Endothelial cell of umbilical vein (primary cell): ENCODE measurements at regions not wholly inside any gene's neighbourhood (a gene's known extent, or its start where the extent isn't known, plus 50 kb on each side); places are given as distances from the start of the nearest gene placed in this dataset.

Source experiments
- BruUV-seq: library from RNA; stranded (reverse); fragments of 400-500 nt; replicated peaks from 2 replicates; lab custom pipeline; 2021; lab: Mats Ljungman, UMichigan
- CTCF ChIA-PET: fragments of 300-600, 350-600 bp; sonication (Branson Sonifier 250); formaldehyde crosslinking; loops from one replicate; lab custom pipeline; 2021; ENCODE audit warnings: antibody characterized with exemption, inconsistent platforms; lab: Charles Lee
- POLR2A ChIA-PET: fragments of 300-600, 350-600 bp; sonication (Branson Sonifier 250); formaldehyde crosslinking; loops from one replicate; lab custom pipeline; 2021; ENCODE audit warnings: antibody characterized with exemption, inconsistent platforms; lab: Charles Lee
- DNase-seq: peaks from one replicate; pipeline ENCODE4 v3.0.0-alpha.2; 2011; ENCODE audit warnings: low read depth, low spot score
- FAIRE-seq: peaks from 2 replicates; lab custom pipeline; 2011; peaks lifted over from hg19 to GRCh38; lab: Jason Lieb, UNC
- H2AFZ ChIP-seq: 2 replicates; pipeline ENCODE4 v1.6.0; 2012; ENCODE audit warnings: low read depth, low read length, control low read depth, inconsistent platforms
- H3K27ac ChIP-seq: 2 replicates; pipeline ENCODE4 v1.5.1; 2011; ENCODE audit warnings: low read depth, mild to moderate bottlenecking, control low read depth, low read length, moderate library complexity; ENCODE audit not compliant: insufficient read depth
- H3K27me3 ChIP-seq, 2 experiments: 2 replicates each; pipeline versions ENCODE4 v1.6.0 to v1.6.1; 2011; ENCODE audit warnings: low read length in 2 of 2, mixed read lengths in 1 of 2; ENCODE audit not compliant: control insufficient read depth in 2 of 2, insufficient read depth in 2 of 2
- H3K36me3 ChIP-seq, 2 experiments: 2 replicates in 1 of 2; 3 replicates in 1 of 2; pipeline ENCODE4 v1.5.1; 2011; ENCODE audit warnings: low read length in 2 of 2, mild to moderate bottlenecking in 1 of 2, moderate library complexity in 1 of 2; ENCODE audit not compliant: control insufficient read depth in 2 of 2, insufficient read depth in 2 of 2; ENCODE audit errors: extremely low read depth in 1 of 2
- H3K4me1 ChIP-seq: 3 replicates; pipeline ENCODE4 v1.5.1; 2011; ENCODE audit warnings: mild to moderate bottlenecking, low read length; ENCODE audit not compliant: control insufficient read depth, insufficient read depth; ENCODE audit errors: extremely low read depth
- H3K4me2 ChIP-seq: 2 replicates; pipeline ENCODE4 v1.6.1; 2011; ENCODE audit warnings: low read length, control low read depth, mixed read lengths; ENCODE audit not compliant: insufficient read depth
- H3K4me3 ChIP-seq, 3 experiments: fragments of 200-600 bp in 1 of 3; sonication (generic), shearing (Covaris generic) in 1 of 3; replicated peaks in 1 of 3; 2 replicates each; pipeline ENCODE4 v1.5.1; 2011 to 2016; ENCODE audit warnings: control low read depth in 3 of 3, low read length in 3 of 3, mild to moderate bottlenecking in 2 of 3, inconsistent platforms in 1 of 3, low read depth in 1 of 3, moderate library complexity in 1 of 3; ENCODE audit not compliant: insufficient read depth in 1 of 3
- H3K79me2 ChIP-seq: 2 replicates; pipeline ENCODE4 v1.6.0; 2012; ENCODE audit warnings: low read length, inconsistent platforms; ENCODE audit not compliant: control insufficient read depth, insufficient read depth
- H3K9ac ChIP-seq: replicated peaks from 2 replicates; pipeline ENCODE3; 2011; ENCODE audit warnings: low read length, control low read depth; ENCODE audit not compliant: insufficient read depth; ENCODE audit errors: extremely low read depth
- H3K9me1 ChIP-seq: replicated peaks from 3 replicates; pipeline ENCODE4 v1.6.0; 2011; ENCODE audit warnings: mild to moderate bottlenecking, low read length; ENCODE audit not compliant: control insufficient read depth, insufficient read depth; ENCODE audit errors: extremely low read depth
- H3K9me3 ChIP-seq: replicated peaks from 2 replicates; pipeline ENCODE4 v1.5.1; 2012; ENCODE audit warnings: low read length, inconsistent platforms; ENCODE audit not compliant: control insufficient read depth, insufficient read depth
- H4K20me1 ChIP-seq: replicated peaks from 2 replicates; pipeline ENCODE3; 2011; ENCODE audit warnings: mild to moderate bottlenecking, low read length; ENCODE audit not compliant: control insufficient read depth, insufficient read depth; ENCODE audit errors: extremely low read depth
- EZH2 ChIP-seq: IDR thresholded peaks from 2 replicates; pipeline ENCODE4 v1.6.1; 2012; ENCODE audit warnings: borderline replicate concordance, low read depth, mild to moderate bottlenecking, moderate library complexity, low read length, inconsistent platforms; ENCODE audit not compliant: severe bottlenecking
- FOS ChIP-seq: IDR thresholded peaks from 2 replicates; pipeline ENCODE4 v1.6.1; 2011; ENCODE audit warnings: mild to moderate bottlenecking, low read length, moderate library complexity, borderline replicate concordance; ENCODE audit not compliant: insufficient read depth
- GATA2 ChIP-seq: IDR thresholded peaks from 2 replicates; pipeline ENCODE4 v1.7.0; 2011; ENCODE audit warnings: low read depth, mild to moderate bottlenecking, moderate library complexity, mixed read lengths, low read length; ENCODE audit not compliant: insufficient read length, insufficient read depth
- JUN ChIP-seq: IDR thresholded peaks from 2 replicates; pipeline ENCODE4 v1.6.1; 2011; ENCODE audit warnings: borderline replicate concordance, low read depth; ENCODE audit not compliant: insufficient read length, insufficient read depth
- MYC ChIP-seq: IDR thresholded peaks from one replicate; pipeline ENCODE4 v1.6.1; 2011; ENCODE audit warnings: mild to moderate bottlenecking, low read depth, low read length
- POLR2A ChIP-seq: IDR thresholded peaks from 2 replicates; pipeline ENCODE4 v1.6.1; 2012; ENCODE audit warnings: low read depth, mild to moderate bottlenecking, control low read depth, low read length
- POLR2AphosphoS5 ChIP-seq: IDR thresholded peaks from 2 replicates; pipeline ENCODE4 v1.6.1; 2012; ENCODE audit warnings: low read depth, mild to moderate bottlenecking, control low read depth, low read length, moderate library complexity; ENCODE audit not compliant: insufficient read depth
- dilution Hi-C: fragments of 300-500 bp; cut with MboI; formaldehyde crosslinking; loops from one replicate; pipeline ENCODE4 v1.15.0; 2019; ENCODE audit warnings: low sequenced_read_pairs; ENCODE audit not compliant: extremely low pct_ligation_motif_present
- intact Hi-C: fragments of 100-400 bp; cut with micrococcal nuclease; formaldehyde crosslinking; loops from one replicate; pipeline ENCODE4 v1.10.0; 2022
- TF ChIP-seq, protein P1 (sequence below): IDR thresholded peaks from 2 replicates; pipeline ENCODE4 v1.6.1; 2011; ENCODE audit not compliant: insufficient read depth, insufficient read length
- TF ChIP-seq, protein P2 (sequence below), 2 donors: IDR thresholded peaks; 1 replicate in 1 of 2; 2 replicates in 1 of 2; pipeline ENCODE4 v1.5.1; 2011; ENCODE audit warnings: low read length in 2 of 2, mild to moderate bottlenecking in 2 of 2, moderate library complexity in 2 of 2, control low read depth in 1 of 2, inconsistent platforms in 1 of 2, low read depth in 1 of 2; ENCODE audit not compliant: insufficient read depth in 1 of 2; ENCODE audit errors: extremely low read depth in 1 of 2

DNA sequence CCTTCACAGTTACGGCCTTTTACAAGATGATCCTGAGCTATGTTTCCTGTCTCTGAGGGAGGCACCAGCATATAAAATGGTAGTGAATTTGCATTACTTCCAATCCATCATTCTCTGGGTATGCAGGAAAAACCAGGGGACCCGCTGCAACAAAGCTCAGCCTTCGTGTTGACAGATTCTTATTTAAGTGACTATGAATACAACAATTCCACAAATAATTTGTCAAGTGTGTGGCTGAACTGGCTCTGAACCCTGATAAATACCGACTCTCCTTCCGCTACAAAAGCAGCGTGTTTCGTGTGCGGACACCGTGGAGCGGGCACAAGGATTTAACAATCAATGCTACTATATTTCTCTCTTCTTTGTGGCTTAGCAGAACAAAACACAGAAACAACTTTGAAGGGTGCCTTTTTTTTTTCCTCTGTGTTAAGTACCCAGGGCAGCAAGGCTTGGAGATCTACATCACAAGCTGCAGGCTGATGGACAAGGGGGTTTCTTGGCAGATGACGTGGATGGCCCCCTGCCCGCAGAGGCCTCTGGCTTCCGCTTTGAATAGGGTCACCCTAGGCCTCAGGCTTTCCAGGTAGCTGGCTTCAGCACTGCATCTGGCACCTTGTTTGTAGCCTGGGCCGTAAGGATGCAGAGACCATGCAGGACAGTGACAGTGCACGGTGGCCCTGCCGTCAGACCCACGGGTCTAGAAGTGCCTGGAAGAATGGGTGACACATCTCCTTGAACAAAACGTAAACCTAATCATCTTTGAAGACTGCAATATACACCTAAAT lies 280.5 kb upstream of the TSHZ3 start:
- Histone ChIP-seq H3K9me1 (no peaks in the 10 kb centered on the region), H3K36me3 (no peaks in the 10 kb centered on the region), H3K27me3 (no peaks in the 10 kb centered on the region), H3K27ac (no peak overlapping the region), H2AFZ (no peak overlapping the region), H4K20me1 (no peaks in the 10 kb centered on the region), H3K4me1 (no peaks in the 10 kb centered on the region), H3K79me2 (no peaks in the 10 kb centered on the region), H3K9ac (no peak overlapping the region), H3K4me2 (no peak overlapping the region), H3K9me3 (no peaks in the 10 kb centered on the region), H3K4me3 (no peak overlapping the region)
- dilution Hi-C loops = no loop called here
- POLR2A ChIA-PET = no interaction called here
- intact Hi-C loops = no loop called here
- FAIRE-seq (no peak), DNase-seq (no peak)
- no TSS peak for BruUV-seq
- CTCF ChIA-PET = no interaction called here
- no peak for TF ChIP-seq MYC
- no peak for TF ChIP-seq FOS
- no peak for TF ChIP-seq POLR2A
- TF ChIP-seq, protein P1, sequence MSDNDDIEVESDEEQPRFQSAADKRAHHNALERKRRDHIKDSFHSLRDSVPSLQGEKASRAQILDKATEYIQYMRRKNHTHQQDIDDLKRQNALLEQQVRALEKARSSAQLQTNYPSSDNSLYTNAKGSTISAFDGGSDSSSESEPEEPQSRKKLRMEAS = no peak
- no peak for TF ChIP-seq JUN
- TF ChIP-seq, protein P2, sequence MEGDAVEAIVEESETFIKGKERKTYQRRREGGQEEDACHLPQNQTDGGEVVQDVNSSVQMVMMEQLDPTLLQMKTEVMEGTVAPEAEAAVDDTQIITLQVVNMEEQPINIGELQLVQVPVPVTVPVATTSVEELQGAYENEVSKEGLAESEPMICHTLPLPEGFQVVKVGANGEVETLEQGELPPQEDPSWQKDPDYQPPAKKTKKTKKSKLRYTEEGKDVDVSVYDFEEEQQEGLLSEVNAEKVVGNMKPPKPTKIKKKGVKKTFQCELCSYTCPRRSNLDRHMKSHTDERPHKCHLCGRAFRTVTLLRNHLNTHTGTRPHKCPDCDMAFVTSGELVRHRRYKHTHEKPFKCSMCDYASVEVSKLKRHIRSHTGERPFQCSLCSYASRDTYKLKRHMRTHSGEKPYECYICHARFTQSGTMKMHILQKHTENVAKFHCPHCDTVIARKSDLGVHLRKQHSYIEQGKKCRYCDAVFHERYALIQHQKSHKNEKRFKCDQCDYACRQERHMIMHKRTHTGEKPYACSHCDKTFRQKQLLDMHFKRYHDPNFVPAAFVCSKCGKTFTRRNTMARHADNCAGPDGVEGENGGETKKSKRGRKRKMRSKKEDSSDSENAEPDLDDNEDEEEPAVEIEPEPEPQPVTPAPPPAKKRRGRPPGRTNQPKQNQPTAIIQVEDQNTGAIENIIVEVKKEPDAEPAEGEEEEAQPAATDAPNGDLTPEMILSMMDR (IDR thresholded peaks at IDR 0.05; ENCODE audit: extremely low read depth in 1 of 2, insufficient read depth in 1 of 2, low read depth in 1 of 2, low read length in 2 of 2) = no peak
- no peak for TF ChIP-seq GATA2
- TF ChIP-seq EZH2 = no peak
- TF ChIP-seq POLR2AphosphoS5 = no peak
